SU-DHL-6 (cell line): ENCODE measurements at regions not wholly inside any gene's neighbourhood (a gene's known extent, or its start where the extent isn't known, plus 50 kb on each side); places are given as distances from the start of the nearest gene placed in this dataset.

Experiments used
- CTCF ChIP-seq: fragments of 200-600 bp; sonication (generic); IDR thresholded peaks from one replicate; pipeline ENCODE4 v1.5.1; 2017; ENCODE audit warnings: antibody characterized with exemption, mild to moderate bottlenecking, low read length, moderate library complexity; ENCODE audit not compliant: insufficient read depth, poor library complexity, severe bottlenecking
- EZH2phosphoT487 ChIP-seq: fragments of 200-600 bp; sonication (generic), shearing (Covaris generic); conservative IDR thresholded peaks from 2 replicates; pipeline ENCODE4 v1.6.1; 2018; ENCODE audit warnings: mild to moderate bottlenecking, antibody characterized with exemption, low read length, moderate library complexity, mixed read lengths

GRCh38 chr4:24742335-24742734, 53.0 kb upstream of the SOD3 start:
- TF ChIP-seq EZH2phosphoT487 (no peak), CTCF (no peak)
